Central memory CD8-positive, alpha-beta T cell (primary cell): ENCODE measurements at regions not wholly inside any gene's neighbourhood (a gene's known extent, or its start where the extent isn't known, plus 50 kb on each side); places are given as distances from the start of the nearest gene placed in this dataset.
A peak's percentile ranks its signal among the peaks of the same experiment; 100 is the strongest.

ENCODE experiments used
- ATAC-seq: fragments of 150-1000 bp; cut with Tn5 transposase; replicated peaks from 2 replicates; pipeline ENCODE4 v1.10.0; 2022; ENCODE audit warnings: mild to moderate bottlenecking, moderate FRiP score, moderate number of reproducible peaks; ENCODE audit not compliant: poor library complexity, severe bottlenecking; ENCODE audit errors: extremely low read depth
- DNase-seq, 2 donors: peaks; one replicate each; pipeline ENCODE4 v3.0.0; 2021; ENCODE audit warnings: low spot score in 2 of 2
- H3K27ac Mint-ChIP-seq: one replicate; pipeline ENCODE4 v1.8.0; 2022; ENCODE audit warnings: low read depth, mild to moderate bottlenecking, moderate library complexity, mixed read lengths
- H3K27me3 Mint-ChIP-seq: one replicate; pipeline ENCODE4 v1.8.0; 2022; ENCODE audit warnings: mixed read lengths
- H3K36me3 Mint-ChIP-seq: one replicate; pipeline ENCODE4 v1.8.0; 2022; ENCODE audit warnings: mild to moderate bottlenecking, moderate library complexity, mixed read lengths; ENCODE audit not compliant: insufficient read depth
- H3K4me1 Mint-ChIP-seq: one replicate; pipeline ENCODE4 v1.8.0; 2022; ENCODE audit warnings: mixed read lengths
- H3K4me3 Mint-ChIP-seq: one replicate; pipeline ENCODE4 v1.8.0; 2022; ENCODE audit warnings: mild to moderate bottlenecking, moderate library complexity, mixed read lengths
- H3K9me3 Mint-ChIP-seq: one replicate; pipeline ENCODE4 v1.8.0; 2022; ENCODE audit warnings: mixed read lengths

DNA sequence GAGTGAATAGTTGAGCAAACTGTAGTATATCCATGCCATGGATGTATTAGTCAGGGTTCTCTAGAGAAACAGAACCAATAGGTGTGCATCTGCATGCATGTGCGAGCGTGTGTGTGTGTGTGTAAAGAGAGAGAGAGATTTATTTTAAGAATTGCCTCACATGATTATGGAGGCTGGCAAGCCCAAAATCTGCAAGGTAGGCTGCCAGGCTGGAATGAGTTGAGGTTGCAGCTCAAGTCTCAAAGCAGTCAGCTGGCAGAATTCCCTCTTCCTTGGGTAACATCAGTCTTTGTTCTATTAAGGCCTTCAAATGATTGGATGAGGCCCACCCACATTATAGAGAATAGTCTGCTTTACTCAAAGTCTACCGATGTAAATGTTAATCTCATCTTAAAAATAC is 187.8 kb downstream of the ANAPC1 start:
- no peak for ATAC-seq
- H3K36me3 Mint-ChIP-seq, result peaks cover 3% of the 10 kb centered on the region
- no peak overlapping the region for H3K27ac Mint-ChIP-seq
- no peaks in the 10 kb centered on the region for H3K9me3 Mint-ChIP-seq
- peaks cover 9% of the 10 kb centered on the region for H3K4me1 Mint-ChIP-seq
- no peak for DNase-seq
- no peak overlapping the region for H3K4me3 Mint-ChIP-seq
- H3K27me3 Mint-ChIP-seq, result no peaks in the 10 kb centered on the region

DNA sequence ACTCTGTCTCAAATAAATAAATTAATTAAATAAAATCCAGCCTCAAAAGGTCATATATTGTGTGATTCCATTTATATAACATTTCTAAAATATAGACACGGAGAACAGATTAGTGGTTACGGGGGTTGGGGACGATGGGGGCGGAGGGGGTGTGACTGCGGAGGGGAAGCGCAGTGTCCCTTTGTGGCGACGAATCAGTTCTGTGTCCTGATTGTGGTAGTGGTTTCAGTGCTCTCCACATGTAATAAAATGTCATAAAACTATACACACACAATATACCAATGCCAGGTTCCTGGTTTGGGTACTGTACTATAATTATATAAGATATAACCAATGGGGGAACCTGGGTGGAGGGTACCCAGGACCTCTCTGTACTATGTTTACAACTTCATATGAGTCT is 186.4 kb downstream of the ANAPC1 start:
- no peaks in the 10 kb centered on the region for H3K9me3 Mint-ChIP-seq
- no peaks in the 10 kb centered on the region for H3K27me3 Mint-ChIP-seq
- no peak for DNase-seq
- no peak for ATAC-seq
- no peak overlapping the region for H3K4me3 Mint-ChIP-seq
- H3K27ac Mint-ChIP-seq, result no peak overlapping the region
- H3K4me1 Mint-ChIP-seq, result peaks cover 21% of the 10 kb centered on the region
- H3K36me3 Mint-ChIP-seq, result peaks cover 3% of the 10 kb centered on the region

DNA sequence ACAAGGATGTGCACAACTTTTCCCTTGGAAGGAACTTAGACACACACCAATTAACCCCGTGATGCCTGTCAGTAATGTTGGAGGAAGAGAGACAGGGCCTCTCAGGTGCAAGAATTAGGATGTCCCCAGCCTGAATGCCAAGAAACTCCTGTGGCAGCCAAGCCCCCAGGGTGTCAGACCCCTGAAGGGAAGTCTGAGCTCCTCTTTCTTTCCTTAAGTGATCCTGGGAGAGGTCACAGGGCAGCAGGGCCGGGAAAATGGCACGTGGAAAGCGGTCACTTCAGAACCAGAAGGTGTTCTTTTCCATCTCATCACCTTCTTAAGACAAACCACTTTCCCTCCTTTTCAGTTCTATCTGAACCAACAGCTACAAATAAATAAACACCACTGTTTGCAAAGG is 185.9 kb downstream of the ANAPC1 start:
- H3K27me3 Mint-ChIP-seq, result no peaks in the 10 kb centered on the region
- H3K36me3 Mint-ChIP-seq, result peaks cover 3% of the 10 kb centered on the region
- no peak for DNase-seq
- H3K4me3 Mint-ChIP-seq, result no peak overlapping the region
- no peak for ATAC-seq
- H3K27ac Mint-ChIP-seq, result no peak overlapping the region
- no peaks in the 10 kb centered on the region for H3K9me3 Mint-ChIP-seq
- peaks cover 21% of the 10 kb centered on the region for H3K4me1 Mint-ChIP-seq

DNA sequence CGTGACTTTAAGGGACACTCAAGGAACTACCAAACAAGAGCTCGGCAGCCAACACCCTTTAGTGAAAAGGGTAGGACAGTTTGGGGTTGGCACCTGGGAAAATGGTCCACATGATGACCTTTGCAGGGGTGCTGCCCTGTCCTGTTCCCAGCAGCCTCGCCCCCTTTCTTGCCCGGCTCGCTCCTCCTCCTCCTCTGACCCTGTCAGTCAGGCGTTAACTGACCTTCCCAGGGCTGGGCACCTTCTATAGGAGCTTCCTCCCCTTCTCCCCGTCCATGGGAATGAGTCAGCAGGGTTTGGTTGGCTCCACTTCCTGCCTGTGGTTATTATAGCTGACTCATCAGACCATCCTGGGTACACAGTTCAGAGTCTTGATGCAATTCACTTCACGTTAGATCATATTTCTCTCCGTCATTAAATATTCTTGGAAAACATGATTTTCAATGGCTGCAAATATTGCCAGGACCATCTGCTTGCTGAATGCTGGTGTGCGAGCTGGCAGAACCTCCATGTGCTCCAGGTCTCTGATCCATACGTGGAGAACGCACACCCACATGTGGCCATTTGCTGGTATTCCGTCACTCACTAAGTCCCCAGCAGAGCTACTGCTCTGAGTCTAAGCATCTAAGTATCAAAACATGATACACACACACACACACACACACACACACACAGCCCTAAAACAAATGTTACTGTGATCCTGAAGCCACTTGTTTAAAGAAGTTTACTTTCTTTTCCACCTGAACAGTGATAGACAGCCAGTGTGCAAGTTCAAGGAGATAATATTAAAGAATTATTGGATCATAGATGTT is 185.0 kb downstream of the ANAPC1 start:
- peaks cover 21% of the 10 kb centered on the region for H3K4me1 Mint-ChIP-seq
- H3K4me3 Mint-ChIP-seq, result peak overlapping the region; percentile 66
- peaks cover 3% of the 10 kb centered on the region for H3K36me3 Mint-ChIP-seq
- no peaks in the 10 kb centered on the region for H3K9me3 Mint-ChIP-seq
- H3K27me3 Mint-ChIP-seq, result no peaks in the 10 kb centered on the region
- peak overlapping the region; percentile 79 for H3K27ac Mint-ChIP-seq
- ATAC-seq (peak; percentile 80), DNase-seq (peak in 1 of 2 donors; percentile 28)

DNA sequence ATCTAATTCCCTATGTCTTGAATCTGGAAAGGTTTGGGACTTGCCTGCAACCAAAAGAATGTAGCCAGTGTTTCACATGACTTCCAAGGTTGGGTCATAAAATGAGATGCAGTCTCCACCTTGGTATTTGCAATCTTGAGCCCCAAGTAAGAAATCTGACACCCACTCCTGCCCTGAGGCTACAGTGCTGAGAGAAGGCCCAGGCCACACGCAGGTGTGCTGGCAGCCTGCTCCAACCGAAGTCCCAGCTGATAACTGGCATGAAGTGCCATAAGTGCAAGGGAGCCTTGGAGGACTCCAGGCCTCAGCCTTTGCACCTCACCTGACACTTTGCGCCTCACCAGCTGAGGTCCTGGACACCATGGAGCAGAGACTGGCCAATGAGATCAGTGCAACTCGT is 182.7 kb downstream of the ANAPC1 start:
- peaks cover 30% of the 10 kb centered on the region for H3K4me1 Mint-ChIP-seq
- H3K4me3 Mint-ChIP-seq, result no peak overlapping the region
- H3K27me3 Mint-ChIP-seq, result no peaks in the 10 kb centered on the region
- H3K27ac Mint-ChIP-seq, result no peak overlapping the region
- no peaks in the 10 kb centered on the region for H3K9me3 Mint-ChIP-seq
- H3K36me3 Mint-ChIP-seq, result peaks cover 3% of the 10 kb centered on the region
- ATAC-seq, result no peak
- DNase-seq, result no peak

DNA sequence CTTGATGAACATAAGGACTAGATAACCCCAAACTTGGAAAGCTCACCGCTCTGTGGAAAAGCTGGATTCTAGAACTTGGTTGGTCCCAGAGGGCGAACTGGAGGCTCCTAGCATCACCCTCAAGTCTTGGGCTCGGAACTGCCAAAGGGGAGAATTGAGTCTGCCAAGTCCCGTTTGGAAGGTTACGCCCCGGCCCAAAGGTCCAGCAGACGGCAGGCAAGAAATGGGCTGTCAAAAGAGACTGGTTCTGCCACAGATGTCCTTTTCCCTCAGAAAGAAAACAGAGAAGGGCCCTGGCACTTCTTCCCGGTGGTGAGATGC is 182.2 kb downstream of the ANAPC1 start:
- no peak overlapping the region for H3K4me3 Mint-ChIP-seq
- no peaks in the 10 kb centered on the region for H3K27me3 Mint-ChIP-seq
- no peak for ATAC-seq
- H3K9me3 Mint-ChIP-seq, result no peaks in the 10 kb centered on the region
- H3K36me3 Mint-ChIP-seq, result peaks cover 3% of the 10 kb centered on the region
- peaks cover 30% of the 10 kb centered on the region for H3K4me1 Mint-ChIP-seq
- DNase-seq, result no peak
- no peak overlapping the region for H3K27ac Mint-ChIP-seq

DNA sequence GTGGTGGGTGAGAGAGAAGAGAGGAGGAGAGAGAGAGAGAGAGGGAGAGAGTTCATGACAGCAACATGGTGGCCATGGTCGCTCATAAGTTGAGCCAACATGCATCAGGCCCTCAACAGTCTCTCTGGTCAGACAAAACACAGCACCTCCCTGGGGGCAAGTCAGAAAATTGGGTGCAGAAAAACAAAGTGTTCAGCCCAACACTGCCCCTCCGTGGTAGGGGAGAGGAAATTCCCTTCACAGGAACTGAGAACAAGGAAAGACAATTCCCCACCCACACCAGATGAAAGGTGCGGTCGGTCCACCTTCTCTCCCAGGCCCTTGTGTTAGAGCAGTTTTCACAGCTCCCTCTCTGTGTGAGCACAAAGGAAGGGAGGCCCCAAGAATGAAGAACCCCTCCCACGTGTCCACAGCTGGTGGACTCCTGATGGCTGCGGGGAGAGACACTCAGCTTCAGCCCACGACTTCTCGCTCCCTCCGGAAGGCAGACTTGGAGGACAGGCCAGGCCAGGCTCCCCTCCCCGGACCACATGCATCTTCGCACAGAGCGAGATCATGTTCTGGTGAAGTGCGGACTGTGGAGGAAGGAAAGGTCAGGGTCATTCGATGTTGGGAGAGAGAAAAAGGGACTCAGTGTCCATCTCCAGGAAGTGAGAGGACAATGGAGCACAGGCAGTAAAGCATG is 181.7 kb downstream of the ANAPC1 start:
- ATAC-seq (no peak), DNase-seq (peak; percentile 21 to 29)
- Mint-ChIP-seq H3K4me1 (peaks cover 30% of the 10 kb centered on the region), H3K27ac (no peak overlapping the region), H3K27me3 (no peaks in the 10 kb centered on the region), H3K4me3 (no peak overlapping the region), H3K9me3 (no peaks in the 10 kb centered on the region), H3K36me3 (peaks cover 3% of the 10 kb centered on the region)

DNA sequence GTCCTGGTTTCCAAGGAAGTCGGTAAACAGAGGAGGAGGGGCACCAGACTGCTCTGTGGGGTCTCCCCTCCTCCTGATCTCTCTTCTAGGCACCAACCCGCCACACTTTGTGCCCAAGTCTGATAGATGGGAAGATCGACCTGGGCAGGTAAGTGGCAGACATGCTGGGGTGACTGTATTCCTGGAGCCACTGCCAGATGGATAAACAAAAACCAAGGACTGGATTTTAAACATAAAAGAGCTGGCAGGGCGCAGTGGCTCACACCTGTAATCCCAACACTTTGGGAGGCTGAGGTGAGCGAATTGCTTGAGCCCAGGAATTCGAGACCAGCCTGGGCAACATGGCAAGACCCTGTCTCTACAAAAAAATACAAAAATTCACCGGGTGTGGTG is 181.2 kb downstream of the ANAPC1 start:
- no peak overlapping the region for H3K27ac Mint-ChIP-seq
- peaks cover 30% of the 10 kb centered on the region for H3K4me1 Mint-ChIP-seq
- H3K36me3 Mint-ChIP-seq, result peaks cover 5% of the 10 kb centered on the region
- no peaks in the 10 kb centered on the region for H3K9me3 Mint-ChIP-seq
- no peaks in the 10 kb centered on the region for H3K27me3 Mint-ChIP-seq
- ATAC-seq (no peak), DNase-seq (no peak)
- no peak overlapping the region for H3K4me3 Mint-ChIP-seq

DNA sequence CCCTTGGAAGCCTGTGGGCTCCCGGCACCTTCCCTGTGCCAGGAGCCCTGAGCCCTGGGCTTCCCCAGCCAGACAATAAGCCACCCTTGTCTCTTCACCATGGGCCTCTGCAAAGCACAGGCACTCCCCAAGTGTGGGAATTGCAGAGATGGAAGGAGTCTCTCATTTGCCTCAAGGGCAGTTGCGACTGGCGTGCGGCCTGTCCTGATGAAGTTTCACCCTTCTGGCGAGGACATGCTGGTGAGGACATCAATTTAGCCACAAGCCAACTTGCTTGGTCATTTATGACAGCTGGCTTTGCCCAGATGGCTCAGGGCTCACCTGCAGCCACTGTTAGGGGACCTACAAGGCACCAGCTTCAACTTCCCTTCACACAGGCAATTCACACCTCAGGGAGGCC is 180.2 kb downstream of the ANAPC1 start:
- ATAC-seq, result no peak
- H3K4me1 Mint-ChIP-seq, result peaks cover 28% of the 10 kb centered on the region
- H3K9me3 Mint-ChIP-seq, result no peaks in the 10 kb centered on the region
- no peak for DNase-seq
- no peaks in the 10 kb centered on the region for H3K27me3 Mint-ChIP-seq
- H3K36me3 Mint-ChIP-seq, result peaks cover 5% of the 10 kb centered on the region
- H3K27ac Mint-ChIP-seq, result no peak overlapping the region
- no peak overlapping the region for H3K4me3 Mint-ChIP-seq

DNA sequence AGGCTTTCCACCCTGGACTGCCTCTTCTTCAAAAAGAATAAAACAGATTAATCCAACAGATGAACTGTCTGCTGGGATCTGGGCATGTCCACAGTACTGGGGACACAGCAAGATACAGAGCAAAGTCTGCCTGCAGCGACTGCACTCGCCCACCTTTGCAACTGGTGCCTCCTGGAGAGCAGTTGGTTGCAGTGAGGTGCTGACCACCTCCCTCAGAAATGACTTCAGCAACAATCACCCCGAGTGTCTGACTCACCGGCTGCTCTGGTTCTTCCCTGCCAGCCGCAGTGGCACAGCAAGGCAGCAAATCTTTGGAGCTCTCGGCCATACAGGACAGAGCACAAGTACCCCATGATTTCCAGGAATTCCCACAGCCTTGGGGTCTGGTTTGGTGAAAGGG is 179.7 kb downstream of the ANAPC1 start:
- ATAC-seq (no peak), DNase-seq (no peak)
- Mint-ChIP-seq H3K27ac (no peak overlapping the region), H3K27me3 (no peaks in the 10 kb centered on the region), H3K36me3 (peaks cover 2% of the 10 kb centered on the region), H3K9me3 (no peaks in the 10 kb centered on the region), H3K4me3 (no peak overlapping the region), H3K4me1 (peaks cover 23% of the 10 kb centered on the region)

DNA sequence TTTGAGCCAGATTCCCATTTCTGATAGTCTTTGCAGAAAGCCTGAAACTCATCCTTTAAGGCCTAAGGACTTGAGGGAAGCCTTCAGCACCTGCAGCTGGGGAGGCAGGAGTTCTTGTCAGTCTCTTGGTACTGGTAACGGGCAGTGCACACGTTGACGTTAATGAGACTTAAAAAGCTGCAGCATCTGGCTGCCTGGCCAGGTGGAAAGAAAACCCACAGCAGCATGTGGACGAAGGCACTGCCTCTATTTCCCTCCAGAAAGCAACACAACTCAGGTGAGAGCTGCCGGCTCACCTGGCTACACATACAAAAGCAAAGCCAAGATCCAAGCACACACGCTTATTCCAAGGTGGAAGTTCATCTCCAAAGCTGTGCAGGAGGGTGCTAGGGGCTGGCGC is 178.8 kb downstream of the ANAPC1 start:
- no peak overlapping the region for H3K27ac Mint-ChIP-seq
- no peak overlapping the region for H3K4me3 Mint-ChIP-seq
- peaks cover 21% of the 10 kb centered on the region for H3K4me1 Mint-ChIP-seq
- peaks cover 2% of the 10 kb centered on the region for H3K36me3 Mint-ChIP-seq
- no peaks in the 10 kb centered on the region for H3K27me3 Mint-ChIP-seq
- no peaks in the 10 kb centered on the region for H3K9me3 Mint-ChIP-seq
- DNase-seq (no peak), ATAC-seq (no peak)

DNA sequence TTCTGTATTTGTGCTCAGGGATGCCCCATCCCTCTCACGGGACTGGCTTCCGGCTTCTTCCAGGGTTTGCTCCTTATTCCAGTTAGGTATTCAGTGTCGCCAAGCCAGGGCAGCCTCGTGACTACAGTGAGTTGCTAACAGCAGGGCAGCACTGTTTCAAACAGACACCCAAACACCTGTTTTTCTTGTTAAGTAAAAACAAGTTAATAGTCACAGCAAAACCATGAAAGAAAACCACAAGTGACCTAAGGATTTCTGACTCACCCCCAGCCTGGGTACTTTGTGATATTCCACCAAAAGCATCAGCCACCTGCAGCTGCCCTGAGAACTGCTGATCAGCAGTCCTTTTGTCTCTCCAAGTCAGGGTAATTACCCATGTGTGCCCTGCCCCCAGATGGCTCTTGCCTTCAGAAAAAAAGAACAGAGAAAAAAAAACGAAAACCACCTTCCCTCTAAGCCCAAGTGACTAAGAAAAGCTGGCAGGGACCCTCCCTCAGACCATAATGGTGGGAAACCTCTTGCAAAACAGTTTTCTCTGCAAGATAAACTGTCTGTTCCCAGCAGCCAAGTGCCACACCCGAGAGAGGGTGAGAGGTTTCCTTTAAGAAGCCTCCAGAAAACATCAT is 178.2 kb downstream of the ANAPC1 start:
- H3K36me3 Mint-ChIP-seq, result peaks cover 2% of the 10 kb centered on the region
- peaks cover 21% of the 10 kb centered on the region for H3K4me1 Mint-ChIP-seq
- H3K9me3 Mint-ChIP-seq, result no peaks in the 10 kb centered on the region
- H3K27me3 Mint-ChIP-seq, result no peaks in the 10 kb centered on the region
- DNase-seq, result no peak
- H3K27ac Mint-ChIP-seq, result no peak overlapping the region
- ATAC-seq, result no peak
- no peak overlapping the region for H3K4me3 Mint-ChIP-seq

DNA sequence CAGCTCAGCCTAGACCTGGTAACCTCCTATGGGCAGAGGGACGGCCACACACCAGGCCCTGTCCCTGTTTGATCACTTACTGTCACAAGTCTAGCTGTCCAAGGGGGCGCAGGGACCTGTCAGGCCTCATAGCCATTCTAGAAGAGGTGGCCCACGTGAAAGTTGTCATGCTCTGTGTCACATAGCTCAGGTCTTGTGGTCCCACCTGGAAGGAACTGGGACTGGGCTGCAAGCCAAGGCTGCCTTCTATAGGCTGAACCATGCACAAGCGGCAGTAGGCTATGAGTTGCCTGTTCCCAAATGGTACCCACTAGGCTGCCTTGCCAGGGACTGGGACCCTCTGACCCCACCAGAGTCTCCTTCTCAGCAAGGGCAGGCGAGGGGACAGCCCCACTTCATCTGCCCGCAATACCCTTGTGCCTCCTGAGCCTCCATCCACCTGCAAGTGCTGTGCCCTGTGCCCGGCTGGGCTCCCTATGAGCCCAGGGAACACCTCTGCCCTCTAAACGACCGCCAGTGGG is 177.5 kb downstream of the ANAPC1 start:
- H3K27ac Mint-ChIP-seq, result no peak overlapping the region
- DNase-seq (no peak), ATAC-seq (no peak)
- H3K4me3 Mint-ChIP-seq, result no peak overlapping the region
- peaks cover 2% of the 10 kb centered on the region for H3K36me3 Mint-ChIP-seq
- peaks cover 18% of the 10 kb centered on the region for H3K4me1 Mint-ChIP-seq
- no peaks in the 10 kb centered on the region for H3K9me3 Mint-ChIP-seq
- no peaks in the 10 kb centered on the region for H3K27me3 Mint-ChIP-seq
